GM23338 (cell line): ENCODE measurements at regions not wholly inside any gene's neighbourhood (a gene's known extent, or its start where the extent isn't known, plus 50 kb on each side); places are given as distances from the start of the nearest gene placed in this dataset.
A peak's percentile ranks its signal among the peaks of the same experiment; 100 is the strongest.

Source experiments
- ATAC-seq: fragments of 200-7000 bp; cut with Tn5 transposase; 3 replicates; pipeline ENCODE4 v1.9.1; 2020
- DNase-seq: peaks from one replicate; pipeline ENCODE4 v3.0.0-alpha.2; 2015; ENCODE audit warnings: low spot score
- H2AFZ ChIP-seq: fragments of 200-600 bp; sonication (generic); 2 replicates; pipeline ENCODE4 v1.8.0; 2016; ENCODE audit warnings: antibody characterized with exemption, mild to moderate bottlenecking, moderate library complexity
- H3F3A ChIP-seq: fragments of 200-600 bp; sonication (generic); replicated peaks from 2 replicates; pipeline ENCODE4 v1.8.0; 2017; ENCODE audit warnings: antibody characterized with exemption, mixed run types, low read depth
- H3K27ac ChIP-seq: fragments of 200-600 bp; sonication (generic); 2 replicates; pipeline ENCODE4 v1.6.1; 2016; ENCODE audit warnings: low read depth
- H3K27me3 ChIP-seq: fragments of 200-600 bp; sonication (generic); 2 replicates; pipeline ENCODE4 v1.8.0; 2016; ENCODE audit warnings: mild to moderate bottlenecking, mixed run types, moderate library complexity; ENCODE audit not compliant: insufficient read depth
- H3K36me3 ChIP-seq: fragments of 200-600 bp; sonication (generic); 2 replicates; pipeline ENCODE4 v1.8.0; 2016; ENCODE audit warnings: mild to moderate bottlenecking; ENCODE audit not compliant: insufficient read depth
- H3K4me1 ChIP-seq: fragments of 200-600 bp; sonication (generic); 2 replicates; pipeline ENCODE4 v1.8.0; 2016; ENCODE audit warnings: mild to moderate bottlenecking, moderate library complexity; ENCODE audit not compliant: insufficient read depth
- H3K4me2 ChIP-seq: fragments of 200-600 bp; sonication (generic); 2 replicates; pipeline ENCODE4 v1.7.1; 2017; ENCODE audit warnings: mixed run types
- H3K4me3 ChIP-seq: fragments of 200-600 bp; sonication (generic); 2 replicates; pipeline ENCODE4 v1.6.1; 2016; ENCODE audit warnings: mixed run types
- H3K79me2 ChIP-seq: fragments of 200-600 bp; sonication (generic); replicated peaks from 2 replicates; pipeline ENCODE4 v1.8.0; 2017; ENCODE audit warnings: mild to moderate bottlenecking; ENCODE audit not compliant: insufficient read depth
- H3K9me2 ChIP-seq: fragments of 200-600 bp; sonication (generic); 2 replicates; pipeline ENCODE4 v1.8.0; 2017; ENCODE audit not compliant: insufficient read depth
- H4K20me1 ChIP-seq: fragments of 200-600 bp; sonication (generic); replicated peaks from 2 replicates; pipeline ENCODE4 v1.8.0; 2017; ENCODE audit warnings: mild to moderate bottlenecking; ENCODE audit not compliant: insufficient read depth
- H3K27ac Mint-ChIP-seq: 2 replicates; pipeline ENCODE4 v1.8.0; 2020; ENCODE audit warnings: inconsistent platforms, mild to moderate bottlenecking, moderate library complexity, mixed read lengths
- H3K27me3 Mint-ChIP-seq: 3 replicates; pipeline ENCODE4 v1.8.0; 2022; ENCODE audit warnings: low read depth, mild to moderate bottlenecking, moderate library complexity, mixed read lengths, inconsistent platforms; ENCODE audit not compliant: insufficient read depth, poor library complexity
- H3K36me3 Mint-ChIP-seq: 3 replicates; pipeline ENCODE4 v1.8.0; 2021; ENCODE audit warnings: low read depth, mild to moderate bottlenecking, inconsistent platforms, moderate library complexity, mixed read lengths
- H3K4me1 Mint-ChIP-seq: 3 replicates; pipeline ENCODE4 v1.8.0; 2020; ENCODE audit warnings: mild to moderate bottlenecking, inconsistent platforms, mixed read lengths
- H3K4me3 Mint-ChIP-seq: 3 replicates; pipeline ENCODE4 v1.8.0; 2021; ENCODE audit warnings: moderate library complexity, mild to moderate bottlenecking, inconsistent platforms, mixed read lengths
- H3K9me3 Mint-ChIP-seq: 3 replicates; pipeline ENCODE4 v1.8.0; 2020; ENCODE audit warnings: moderate library complexity, mild to moderate bottlenecking, inconsistent platforms, mixed read lengths
- CREB1 ChIP-seq: fragments of 250-450 bp; sonication (Bioruptor Pico); IDR thresholded peaks from 2 replicates; pipeline ENCODE4 v1.5.0; 2020; ENCODE audit warnings: low read depth, mild to moderate bottlenecking, moderate library complexity
- EZH2 ChIP-seq: fragments of 200-600 bp; sonication (generic); IDR thresholded peaks from one replicate; pipeline ENCODE4 v1.8.0; 2017; ENCODE audit warnings: antibody characterized with exemption, mild to moderate bottlenecking, low read depth; ENCODE audit not compliant: unreplicated experiment
- EZH2phosphoT487 ChIP-seq: fragments of 200-600 bp; sonication (generic); IDR thresholded peaks from one replicate; pipeline ENCODE4 v1.8.1; 2018; ENCODE audit warnings: antibody characterized with exemption; ENCODE audit not compliant: unreplicated experiment
- JUNB ChIP-seq: IDR thresholded peaks from one replicate; pipeline ENCODE4 v1.6.1; 2016; ENCODE audit warnings: antibody characterized with exemption; ENCODE audit not compliant: unreplicated experiment
- NANOG ChIP-seq: IDR thresholded peaks from 2 replicates; pipeline ENCODE4 v1.6.1; 2016; ENCODE audit warnings: antibody characterized with exemption, borderline replicate concordance
- POLR2AphosphoS5 ChIP-seq: IDR thresholded peaks from 2 replicates; pipeline ENCODE4 v1.6.1; 2016; ENCODE audit warnings: antibody characterized with exemption, low read depth
- STAT1 ChIP-seq: IDR thresholded peaks from one replicate; pipeline ENCODE4 v1.6.1; 2016; ENCODE audit warnings: antibody characterized with exemption; ENCODE audit not compliant: unreplicated experiment
- TF ChIP-seq, protein P1 (sequence below), 2 experiments: fragments of 200-600 bp in 1 of 2; sonication (generic) in 1 of 2; conservative IDR thresholded peaks; 2 replicates each; pipeline versions ENCODE4 v1.5.1 to v1.6.1; 2016 to 2017; ENCODE audit warnings: antibody characterized with exemption in 2 of 2, low read depth in 2 of 2, mild to moderate bottlenecking in 2 of 2, moderate library complexity in 1 of 2
- TF ChIP-seq, protein P2 (sequence below): IDR thresholded peaks from 2 replicates; pipeline ENCODE4 v1.6.1; 2016; ENCODE audit warnings: antibody characterized with exemption
- TF ChIP-seq, protein P3 (sequence below): IDR thresholded peaks from one replicate; pipeline ENCODE4 v1.6.1; 2018; ENCODE audit warnings: antibody characterized with exemption; ENCODE audit not compliant: unreplicated experiment
- TF ChIP-seq, protein P4 (sequence below): fragments of 250-450 bp; sonication (Bioruptor Pico); IDR thresholded peaks from 2 replicates; pipeline ENCODE4 v1.5.0; 2020; ENCODE audit warnings: mild to moderate bottlenecking, moderate library complexity

DNA sequence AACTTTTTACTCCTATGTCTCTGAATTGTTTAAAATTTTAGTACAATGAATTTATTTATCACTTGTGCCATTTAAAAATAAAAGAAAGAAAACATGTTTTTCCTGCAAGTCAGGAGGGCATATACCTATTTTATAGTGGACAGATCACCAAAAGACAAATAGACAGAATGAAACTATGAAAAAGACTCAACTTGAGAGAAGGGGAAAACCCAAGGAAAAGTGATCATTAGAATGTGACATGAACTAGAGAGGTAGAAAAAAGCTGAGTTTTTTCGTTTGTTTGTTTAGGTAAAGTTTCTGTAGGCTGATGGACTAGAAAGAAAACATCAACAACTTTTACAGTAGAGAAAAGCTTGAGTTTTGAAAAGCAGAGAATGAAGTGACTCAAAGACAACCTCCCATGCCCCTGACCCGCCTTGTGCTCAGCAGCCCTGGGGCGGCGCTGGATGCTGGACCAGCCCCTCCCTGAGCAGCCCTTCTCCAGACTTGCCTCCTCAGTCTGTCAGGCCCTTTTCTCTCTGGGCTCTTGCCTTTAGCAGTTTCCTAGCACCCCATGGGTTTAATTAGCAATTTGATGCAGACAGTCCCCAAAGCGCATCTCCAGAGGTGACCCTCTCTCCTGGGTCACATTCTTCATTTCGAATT is 95.1 kb upstream of the ARID2 start:
- Histone ChIP-seq H4K20me1 (no peaks in the 10 kb centered on the region), H3K9me2 (no peaks in the 10 kb centered on the region), H3K27ac (no peak overlapping the region), H3K4me3 (no peak overlapping the region), H3K79me2 (no peaks in the 10 kb centered on the region), H3K4me2 (no peak overlapping the region), H3K36me3 (no peaks in the 10 kb centered on the region), H3F3A (no peaks in the 10 kb centered on the region), H3K27me3 (no peaks in the 10 kb centered on the region), H3K4me1 (peaks cover 4% of the 10 kb centered on the region; the same call in 1 of the 2 replicates), H2AFZ (no peak overlapping the region)
- peak; percentile 29 for DNase-seq
- no peak overlapping the region for H3K27ac Mint-ChIP-seq
- TF ChIP-seq, protein P1, sequence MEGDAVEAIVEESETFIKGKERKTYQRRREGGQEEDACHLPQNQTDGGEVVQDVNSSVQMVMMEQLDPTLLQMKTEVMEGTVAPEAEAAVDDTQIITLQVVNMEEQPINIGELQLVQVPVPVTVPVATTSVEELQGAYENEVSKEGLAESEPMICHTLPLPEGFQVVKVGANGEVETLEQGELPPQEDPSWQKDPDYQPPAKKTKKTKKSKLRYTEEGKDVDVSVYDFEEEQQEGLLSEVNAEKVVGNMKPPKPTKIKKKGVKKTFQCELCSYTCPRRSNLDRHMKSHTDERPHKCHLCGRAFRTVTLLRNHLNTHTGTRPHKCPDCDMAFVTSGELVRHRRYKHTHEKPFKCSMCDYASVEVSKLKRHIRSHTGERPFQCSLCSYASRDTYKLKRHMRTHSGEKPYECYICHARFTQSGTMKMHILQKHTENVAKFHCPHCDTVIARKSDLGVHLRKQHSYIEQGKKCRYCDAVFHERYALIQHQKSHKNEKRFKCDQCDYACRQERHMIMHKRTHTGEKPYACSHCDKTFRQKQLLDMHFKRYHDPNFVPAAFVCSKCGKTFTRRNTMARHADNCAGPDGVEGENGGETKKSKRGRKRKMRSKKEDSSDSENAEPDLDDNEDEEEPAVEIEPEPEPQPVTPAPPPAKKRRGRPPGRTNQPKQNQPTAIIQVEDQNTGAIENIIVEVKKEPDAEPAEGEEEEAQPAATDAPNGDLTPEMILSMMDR (conservative IDR thresholded peaks at IDR 0.05; ENCODE audit: low read depth in 2 of 2), result no peak
- TF ChIP-seq EZH2, result no peak
- TF ChIP-seq NANOG, result no peak
- no peak for TF ChIP-seq CREB1 (CRISPR knock-in tag)
- TF ChIP-seq JUNB, result no peak
- TF ChIP-seq, protein P2, sequence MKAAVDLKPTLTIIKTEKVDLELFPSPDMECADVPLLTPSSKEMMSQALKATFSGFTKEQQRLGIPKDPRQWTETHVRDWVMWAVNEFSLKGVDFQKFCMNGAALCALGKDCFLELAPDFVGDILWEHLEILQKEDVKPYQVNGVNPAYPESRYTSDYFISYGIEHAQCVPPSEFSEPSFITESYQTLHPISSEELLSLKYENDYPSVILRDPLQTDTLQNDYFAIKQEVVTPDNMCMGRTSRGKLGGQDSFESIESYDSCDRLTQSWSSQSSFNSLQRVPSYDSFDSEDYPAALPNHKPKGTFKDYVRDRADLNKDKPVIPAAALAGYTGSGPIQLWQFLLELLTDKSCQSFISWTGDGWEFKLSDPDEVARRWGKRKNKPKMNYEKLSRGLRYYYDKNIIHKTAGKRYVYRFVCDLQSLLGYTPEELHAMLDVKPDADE, result no peak
- TF ChIP-seq POLR2AphosphoS5, result no peak
- TF ChIP-seq STAT1, result no peak
- no peak for TF ChIP-seq EZH2phosphoT487
- TF ChIP-seq, protein P3, sequence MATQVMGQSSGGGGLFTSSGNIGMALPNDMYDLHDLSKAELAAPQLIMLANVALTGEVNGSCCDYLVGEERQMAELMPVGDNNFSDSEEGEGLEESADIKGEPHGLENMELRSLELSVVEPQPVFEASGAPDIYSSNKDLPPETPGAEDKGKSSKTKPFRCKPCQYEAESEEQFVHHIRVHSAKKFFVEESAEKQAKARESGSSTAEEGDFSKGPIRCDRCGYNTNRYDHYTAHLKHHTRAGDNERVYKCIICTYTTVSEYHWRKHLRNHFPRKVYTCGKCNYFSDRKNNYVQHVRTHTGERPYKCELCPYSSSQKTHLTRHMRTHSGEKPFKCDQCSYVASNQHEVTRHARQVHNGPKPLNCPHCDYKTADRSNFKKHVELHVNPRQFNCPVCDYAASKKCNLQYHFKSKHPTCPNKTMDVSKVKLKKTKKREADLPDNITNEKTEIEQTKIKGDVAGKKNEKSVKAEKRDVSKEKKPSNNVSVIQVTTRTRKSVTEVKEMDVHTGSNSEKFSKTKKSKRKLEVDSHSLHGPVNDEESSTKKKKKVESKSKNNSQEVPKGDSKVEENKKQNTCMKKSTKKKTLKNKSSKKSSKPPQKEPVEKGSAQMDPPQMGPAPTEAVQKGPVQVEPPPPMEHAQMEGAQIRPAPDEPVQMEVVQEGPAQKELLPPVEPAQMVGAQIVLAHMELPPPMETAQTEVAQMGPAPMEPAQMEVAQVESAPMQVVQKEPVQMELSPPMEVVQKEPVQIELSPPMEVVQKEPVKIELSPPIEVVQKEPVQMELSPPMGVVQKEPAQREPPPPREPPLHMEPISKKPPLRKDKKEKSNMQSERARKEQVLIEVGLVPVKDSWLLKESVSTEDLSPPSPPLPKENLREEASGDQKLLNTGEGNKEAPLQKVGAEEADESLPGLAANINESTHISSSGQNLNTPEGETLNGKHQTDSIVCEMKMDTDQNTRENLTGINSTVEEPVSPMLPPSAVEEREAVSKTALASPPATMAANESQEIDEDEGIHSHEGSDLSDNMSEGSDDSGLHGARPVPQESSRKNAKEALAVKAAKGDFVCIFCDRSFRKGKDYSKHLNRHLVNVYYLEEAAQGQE, result no peak
- TF ChIP-seq, protein P4, sequence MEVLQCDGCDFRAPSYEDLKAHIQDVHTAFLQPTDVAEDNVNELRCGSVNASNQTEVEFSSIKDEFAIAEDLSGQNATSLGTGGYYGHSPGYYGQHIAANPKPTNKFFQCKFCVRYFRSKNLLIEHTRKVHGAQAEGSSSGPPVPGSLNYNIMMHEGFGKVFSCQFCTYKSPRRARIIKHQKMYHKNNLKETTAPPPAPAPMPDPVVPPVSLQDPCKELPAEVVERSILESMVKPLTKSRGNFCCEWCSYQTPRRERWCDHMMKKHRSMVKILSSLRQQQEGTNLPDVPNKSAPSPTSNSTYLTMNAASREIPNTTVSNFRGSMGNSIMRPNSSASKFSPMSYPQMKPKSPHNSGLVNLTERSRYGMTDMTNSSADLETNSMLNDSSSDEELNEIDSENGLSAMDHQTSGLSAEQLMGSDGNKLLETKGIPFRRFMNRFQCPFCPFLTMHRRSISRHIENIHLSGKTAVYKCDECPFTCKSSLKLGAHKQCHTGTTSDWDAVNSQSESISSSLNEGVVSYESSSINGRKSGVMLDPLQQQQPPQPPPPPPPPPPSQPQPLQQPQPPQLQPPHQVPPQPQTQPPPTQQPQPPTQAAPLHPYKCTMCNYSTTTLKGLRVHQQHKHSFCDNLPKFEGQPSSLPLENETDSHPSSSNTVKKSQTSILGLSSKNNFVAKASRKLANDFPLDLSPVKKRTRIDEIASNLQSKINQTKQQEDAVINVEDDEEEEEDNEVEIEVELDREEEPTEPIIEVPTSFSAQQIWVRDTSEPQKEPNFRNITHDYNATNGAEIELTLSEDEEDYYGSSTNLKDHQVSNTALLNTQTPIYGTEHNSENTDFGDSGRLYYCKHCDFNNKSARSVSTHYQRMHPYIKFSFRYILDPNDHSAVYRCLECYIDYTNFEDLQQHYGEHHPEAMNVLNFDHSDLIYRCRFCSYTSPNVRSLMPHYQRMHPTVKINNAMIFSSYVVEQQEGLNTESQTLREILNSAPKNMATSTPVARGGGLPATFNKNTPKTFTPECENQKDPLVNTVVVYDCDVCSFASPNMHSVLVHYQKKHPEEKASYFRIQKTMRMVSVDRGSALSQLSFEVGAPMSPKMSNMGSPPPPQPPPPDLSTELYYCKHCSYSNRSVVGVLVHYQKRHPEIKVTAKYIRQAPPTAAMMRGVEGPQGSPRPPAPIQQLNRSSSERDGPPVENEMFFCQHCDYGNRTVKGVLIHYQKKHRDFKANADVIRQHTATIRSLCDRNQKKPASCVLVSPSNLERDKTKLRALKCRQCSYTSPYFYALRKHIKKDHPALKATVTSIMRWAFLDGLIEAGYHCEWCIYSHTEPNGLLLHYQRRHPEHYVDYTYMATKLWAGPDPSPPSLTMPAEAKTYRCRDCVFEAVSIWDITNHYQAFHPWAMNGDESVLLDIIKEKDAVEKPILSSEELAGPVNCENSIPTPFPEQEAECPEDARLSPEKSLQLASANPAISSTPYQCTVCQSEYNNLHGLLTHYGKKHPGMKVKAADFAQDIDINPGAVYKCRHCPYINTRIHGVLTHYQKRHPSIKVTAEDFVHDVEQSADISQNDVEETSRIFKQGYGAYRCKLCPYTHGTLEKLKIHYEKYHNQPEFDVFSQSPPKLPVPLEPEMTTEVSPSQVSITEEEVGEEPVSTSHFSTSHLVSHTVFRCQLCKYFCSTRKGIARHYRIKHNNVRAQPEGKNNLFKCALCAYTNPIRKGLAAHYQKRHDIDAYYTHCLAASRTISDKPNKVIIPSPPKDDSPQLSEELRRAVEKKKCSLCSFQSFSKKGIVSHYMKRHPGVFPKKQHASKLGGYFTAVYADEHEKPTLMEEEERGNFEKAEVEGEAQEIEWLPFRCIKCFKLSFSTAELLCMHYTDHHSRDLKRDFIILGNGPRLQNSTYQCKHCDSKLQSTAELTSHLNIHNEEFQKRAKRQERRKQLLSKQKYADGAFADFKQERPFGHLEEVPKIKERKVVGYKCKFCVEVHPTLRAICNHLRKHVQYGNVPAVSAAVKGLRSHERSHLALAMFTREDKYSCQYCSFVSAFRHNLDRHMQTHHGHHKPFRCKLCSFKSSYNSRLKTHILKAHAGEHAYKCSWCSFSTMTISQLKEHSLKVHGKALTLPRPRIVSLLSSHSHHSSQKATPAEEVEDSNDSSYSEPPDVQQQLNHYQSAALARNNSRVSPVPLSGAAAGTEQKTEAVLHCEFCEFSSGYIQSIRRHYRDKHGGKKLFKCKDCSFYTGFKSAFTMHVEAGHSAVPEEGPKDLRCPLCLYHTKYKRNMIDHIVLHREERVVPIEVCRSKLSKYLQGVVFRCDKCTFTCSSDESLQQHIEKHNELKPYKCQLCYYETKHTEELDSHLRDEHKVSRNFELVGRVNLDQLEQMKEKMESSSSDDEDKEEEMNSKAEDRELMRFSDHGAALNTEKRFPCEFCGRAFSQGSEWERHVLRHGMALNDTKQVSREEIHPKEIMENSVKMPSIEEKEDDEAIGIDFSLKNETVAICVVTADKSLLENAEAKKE, result no peak
- peaks cover 22% of the 10 kb centered on the region for H3K4me1 Mint-ChIP-seq
- peak; percentile 94 for ATAC-seq
- H3K27me3 Mint-ChIP-seq, result peaks cover 3% of the 10 kb centered on the region
- H3K4me3 Mint-ChIP-seq, result no peak overlapping the region
- no peaks in the 10 kb centered on the region for H3K36me3 Mint-ChIP-seq
- no peaks in the 10 kb centered on the region for H3K9me3 Mint-ChIP-seq
